A673 (cell line): ENCODE measurements at regions not wholly inside any gene's neighbourhood (a gene's known extent, or its start where the extent isn't known, plus 50 kb on each side); places are given as distances from the start of the nearest gene placed in this dataset.

Experiments used
- BruUV-seq: library from RNA; stranded (reverse); fragments of 400-500 nt; replicated peaks from 2 replicates; lab custom pipeline; 2021; lab: Mats Ljungman, UMichigan
- CTCF ChIA-PET: fragments of 300-600 bp; sonication (Branson Sonifier 250); formaldehyde crosslinking; loops from one replicate; lab custom pipeline; 2022; ENCODE audit warnings: antibody characterized with exemption; lab: Charles Lee
- POLR2A ChIA-PET: fragments of 300-600 bp; sonication (Branson Sonifier 250); formaldehyde crosslinking; loops from one replicate; lab custom pipeline; 2022; ENCODE audit warnings: antibody characterized with exemption; ENCODE audit not compliant: low non-redundant PET; lab: Charles Lee
- DNase-seq: peaks from one replicate; pipeline ENCODE4 v3.0.0-alpha.2; 2015; ENCODE audit warnings: low spot score
- H3K27ac ChIP-seq: fragments of 200-600 bp; sonication (generic); 2 replicates; pipeline ENCODE4 v1.5.1; 2016; ENCODE audit warnings: mixed run types, low read depth, mild to moderate bottlenecking, mixed read lengths, antibody characterized with exemption, low read length; ENCODE audit not compliant: poor library complexity, severe bottlenecking
- H3K27me3 ChIP-seq: fragments of 200-600 bp; sonication (generic); replicated peaks from 2 replicates; pipeline ENCODE4 v1.6.1; 2017; ENCODE audit warnings: mixed run types, low read depth, mild to moderate bottlenecking, mixed read lengths, antibody characterized with exemption, low read length; ENCODE audit not compliant: insufficient read depth, poor library complexity
- H3K36me3 ChIP-seq: fragments of 200-600 bp; sonication (generic); 2 replicates; pipeline ENCODE4 v1.6.1; 2016; ENCODE audit warnings: mixed run types, mild to moderate bottlenecking, mixed read lengths, antibody characterized with exemption, low read length; ENCODE audit not compliant: insufficient read depth, poor library complexity, severe bottlenecking
- H3K4me1 ChIP-seq: fragments of 200-600 bp; sonication (generic); 2 replicates; pipeline ENCODE4 v1.6.1; 2017; ENCODE audit warnings: mixed run types, mild to moderate bottlenecking, mixed read lengths, antibody characterized with exemption, low read length; ENCODE audit not compliant: insufficient read depth, poor library complexity, severe bottlenecking
- H3K4me3 ChIP-seq: fragments of 200-600 bp; sonication (generic); 2 replicates; pipeline ENCODE4 v1.5.1; 2016; ENCODE audit warnings: low read depth, mixed run types, mild to moderate bottlenecking, mixed read lengths, low read length; ENCODE audit not compliant: poor library complexity, severe bottlenecking
- H3K9me3 ChIP-seq: fragments of 200-600 bp; sonication (generic); 2 replicates; pipeline ENCODE4 v1.6.1; 2016; ENCODE audit warnings: mixed run types, low read depth, mild to moderate bottlenecking, mixed read lengths, antibody characterized with exemption, low read length; ENCODE audit not compliant: poor library complexity, severe bottlenecking
- EZH2 ChIP-seq: fragments of 200-600 bp; sonication (generic); IDR thresholded peaks from 2 replicates; pipeline ENCODE4 v1.6.1; 2017; ENCODE audit warnings: borderline replicate concordance, low read depth, mild to moderate bottlenecking, mixed read lengths, antibody characterized with exemption, low read length; ENCODE audit not compliant: poor library complexity, severe bottlenecking
- intact Hi-C: fragments of 100-400 bp; cut with micrococcal nuclease; formaldehyde crosslinking; loops from one replicate; pipeline ENCODE4 v1.10.0; 2022; ENCODE audit not compliant: unreplicated experiment
- TF ChIP-seq, protein P1 (sequence below): fragments of 300-800, 200-600 bp; sonication (generic); conservative IDR thresholded peaks from 2 replicates; pipeline ENCODE4 v1.5.1; 2017; ENCODE audit warnings: low read depth, mild to moderate bottlenecking, antibody characterized with exemption, low read length, moderate library complexity, mixed read lengths

DNA sequence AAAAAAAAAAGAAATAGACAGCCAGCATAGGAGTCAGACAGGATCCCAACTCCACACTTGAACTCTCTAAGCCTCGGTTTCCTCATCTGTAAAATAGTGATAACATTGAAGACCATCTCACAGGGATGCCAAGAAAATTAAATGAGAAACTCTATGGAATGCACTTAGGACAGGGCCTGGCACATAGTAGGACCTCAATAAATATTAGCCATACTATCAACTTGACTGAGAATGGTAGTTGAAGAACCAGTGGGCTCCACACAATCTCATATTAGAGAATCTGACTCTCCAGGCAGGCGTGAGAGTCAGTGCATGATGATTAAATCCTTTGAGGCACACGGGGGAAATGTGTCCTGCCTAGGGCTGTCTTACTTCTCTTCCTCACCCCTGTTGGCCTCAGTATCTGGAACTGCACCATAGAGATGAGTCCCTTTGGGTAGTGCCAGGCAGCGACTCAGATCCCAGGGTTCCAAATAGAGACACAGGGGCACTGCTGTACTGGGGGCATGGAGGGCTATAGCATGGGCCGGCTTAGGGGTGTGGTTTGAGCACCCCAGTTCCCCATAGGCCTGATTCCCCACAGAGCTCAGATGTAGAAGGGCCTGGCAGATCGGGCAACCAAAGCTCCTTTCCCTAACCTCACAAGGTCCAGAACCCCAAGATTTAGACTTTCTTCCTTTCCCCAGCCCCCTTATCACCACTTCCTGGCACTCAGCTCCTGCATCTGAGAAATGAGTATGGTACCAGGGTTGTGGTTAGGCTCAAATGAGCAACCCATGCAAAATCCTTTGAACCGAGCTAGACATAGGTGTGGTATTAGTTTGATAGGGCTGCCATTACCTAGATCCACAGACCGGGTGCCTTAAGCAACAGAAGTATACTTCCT, 51.3 kb upstream of the CAB39 start:
- Histone ChIP-seq H3K4me1 (no peaks in the 10 kb centered on the region), H3K36me3 (no peaks in the 10 kb centered on the region), H3K27me3 (no peaks in the 10 kb centered on the region), H3K4me3 (no peak overlapping the region), H3K9me3 (no peaks in the 10 kb centered on the region), H3K27ac (no peak overlapping the region)
- ChIA-PET CTCF (no interaction called here), POLR2A (no interaction called here)
- no peak for TF ChIP-seq EZH2
- TF ChIP-seq, protein P1, sequence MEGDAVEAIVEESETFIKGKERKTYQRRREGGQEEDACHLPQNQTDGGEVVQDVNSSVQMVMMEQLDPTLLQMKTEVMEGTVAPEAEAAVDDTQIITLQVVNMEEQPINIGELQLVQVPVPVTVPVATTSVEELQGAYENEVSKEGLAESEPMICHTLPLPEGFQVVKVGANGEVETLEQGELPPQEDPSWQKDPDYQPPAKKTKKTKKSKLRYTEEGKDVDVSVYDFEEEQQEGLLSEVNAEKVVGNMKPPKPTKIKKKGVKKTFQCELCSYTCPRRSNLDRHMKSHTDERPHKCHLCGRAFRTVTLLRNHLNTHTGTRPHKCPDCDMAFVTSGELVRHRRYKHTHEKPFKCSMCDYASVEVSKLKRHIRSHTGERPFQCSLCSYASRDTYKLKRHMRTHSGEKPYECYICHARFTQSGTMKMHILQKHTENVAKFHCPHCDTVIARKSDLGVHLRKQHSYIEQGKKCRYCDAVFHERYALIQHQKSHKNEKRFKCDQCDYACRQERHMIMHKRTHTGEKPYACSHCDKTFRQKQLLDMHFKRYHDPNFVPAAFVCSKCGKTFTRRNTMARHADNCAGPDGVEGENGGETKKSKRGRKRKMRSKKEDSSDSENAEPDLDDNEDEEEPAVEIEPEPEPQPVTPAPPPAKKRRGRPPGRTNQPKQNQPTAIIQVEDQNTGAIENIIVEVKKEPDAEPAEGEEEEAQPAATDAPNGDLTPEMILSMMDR = no peak
- intact Hi-C loops = no loop called here
- DNase-seq = no peak
- no TSS peak for BruUV-seq
